Heart left ventricle (tissue), 13 donors: ENCODE measurements at regions not wholly inside any gene's neighbourhood (a gene's known extent, or its start where the extent isn't known, plus 50 kb on each side); places are given as distances from the start of the nearest gene placed in this dataset.

Experiments
- CTCF ChIP-seq, 12 donors: fragments of 200-600 bp; sonication (generic) in 4 of 12; IDR thresholded peaks; one replicate each; pipeline versions ENCODE4 v1.5.0 to v1.8.0; 2018 to 2022; ENCODE audit warnings: antibody characterized with exemption in 12 of 12, mild to moderate bottlenecking in 5 of 12
- POLR2A ChIP-seq, 2 donors: fragments of 450-650 bp; IDR thresholded peaks; one replicate each; pipeline ENCODE4 v1.6.1; 2017; ENCODE audit warnings: antibody characterized with exemption in 2 of 2, mild to moderate bottlenecking in 2 of 2, moderate library complexity in 2 of 2
- donor health status: ischemic (EF 13 %, LVEDD 7.1; RV severe dilation, severe dysfunction).
- donor health status: DM: no; HTN: yes; CAD: no.
- donor health status: DM: no; HTN: no; CAD: no.
- donor health status: ischemic (EF 25% LVEDD 6.9; RV normal size, moderate dysfunction).
- donor health status: ischemic (EF 25% LVEDD 5.7; RV mildly dilated, moderate dysfunction).
- donor health status: ischemic (EF 35%, LVEDD 5.7; RV mildly dilated, moderate dysfunction).
- donor health status: nonischemic (EF 11% LVEDD 7.7; RV severe dilation, severe dysfunction).
- donor health status: DM: yes; HTN: yes; CAD: no.
- donor health status: PGD.
- donor health status: ischemic (EF 29% LVEDD 5.4; RV normal size, mild dysfunction).
- donor health status: nonischemic (EF 23%, LVEDD 6.1; RV moderate dilation, normal function).

GRCh38 chr2:204386668-204387067, 158.6 kb upstream of the PARD3B start:
- TF ChIP-seq CTCF (IDR thresholded peaks at IDR 0.05) (no peak), POLR2A (IDR thresholded peaks at IDR 0.05) (no peak)
